GM18867 (cell line): ENCODE measurements at regions not wholly inside any gene's neighbourhood (a gene's known extent, or its start where the extent isn't known, plus 50 kb on each side); places are given as distances from the start of the nearest gene placed in this dataset.
"Not testable (repeated sequence)": the region's sequence is repeated elsewhere in the genome, so short reads cannot be mapped to it uniquely, and the experiment has no call there.

ENCODE experiments used
- ATAC-seq: cut with Tn5 transposase; IDR thresholded peaks from one replicate; pipeline ENCODE4 v1.9.1; 2021; ENCODE audit warnings: mild to moderate bottlenecking, moderate library complexity; ENCODE audit not compliant: unreplicated experiment

GRCh38 chr5:54825005-54825404 is 160.4 kb downstream of the ESM1 start:
- ATAC-seq: no peak

DNA sequence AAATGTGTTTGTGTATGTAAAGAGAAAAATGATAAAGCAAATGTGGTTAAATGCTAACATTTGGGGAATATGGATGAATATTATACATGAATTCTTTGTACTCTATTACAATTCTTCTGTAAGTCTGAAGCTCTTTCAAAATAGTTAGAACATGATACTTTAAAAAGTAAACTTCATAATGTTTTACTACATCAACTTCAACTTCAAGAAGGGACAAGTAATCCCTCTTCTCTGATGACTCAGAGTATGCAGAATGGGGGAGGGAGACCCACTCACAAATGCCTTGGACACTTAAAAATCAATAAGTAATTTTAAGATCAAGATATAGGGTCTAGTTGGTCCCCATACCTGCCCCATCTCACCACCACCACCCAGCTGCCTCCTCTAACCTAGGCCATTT is 162.4 kb downstream of the ESM1 start:
- ATAC-seq: no peak

DNA sequence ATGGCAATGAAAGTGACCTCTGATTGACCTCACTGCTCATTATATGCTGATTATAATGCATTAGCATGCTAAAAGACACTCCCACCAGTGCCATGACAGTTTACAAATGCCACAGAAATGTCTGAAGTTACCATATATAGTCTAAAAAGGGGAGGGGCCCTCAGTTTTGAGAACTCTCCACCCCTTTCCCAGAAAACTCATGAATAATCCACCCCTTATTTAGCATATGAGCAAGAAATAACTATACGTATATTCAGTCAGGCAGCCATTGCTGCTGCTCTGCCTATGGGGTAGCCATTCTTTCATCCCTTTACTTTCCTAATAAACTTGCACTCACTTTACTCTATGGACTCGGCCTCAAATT is 163.1 kb downstream of the ESM1 start:
- no peak for ATAC-seq

DNA sequence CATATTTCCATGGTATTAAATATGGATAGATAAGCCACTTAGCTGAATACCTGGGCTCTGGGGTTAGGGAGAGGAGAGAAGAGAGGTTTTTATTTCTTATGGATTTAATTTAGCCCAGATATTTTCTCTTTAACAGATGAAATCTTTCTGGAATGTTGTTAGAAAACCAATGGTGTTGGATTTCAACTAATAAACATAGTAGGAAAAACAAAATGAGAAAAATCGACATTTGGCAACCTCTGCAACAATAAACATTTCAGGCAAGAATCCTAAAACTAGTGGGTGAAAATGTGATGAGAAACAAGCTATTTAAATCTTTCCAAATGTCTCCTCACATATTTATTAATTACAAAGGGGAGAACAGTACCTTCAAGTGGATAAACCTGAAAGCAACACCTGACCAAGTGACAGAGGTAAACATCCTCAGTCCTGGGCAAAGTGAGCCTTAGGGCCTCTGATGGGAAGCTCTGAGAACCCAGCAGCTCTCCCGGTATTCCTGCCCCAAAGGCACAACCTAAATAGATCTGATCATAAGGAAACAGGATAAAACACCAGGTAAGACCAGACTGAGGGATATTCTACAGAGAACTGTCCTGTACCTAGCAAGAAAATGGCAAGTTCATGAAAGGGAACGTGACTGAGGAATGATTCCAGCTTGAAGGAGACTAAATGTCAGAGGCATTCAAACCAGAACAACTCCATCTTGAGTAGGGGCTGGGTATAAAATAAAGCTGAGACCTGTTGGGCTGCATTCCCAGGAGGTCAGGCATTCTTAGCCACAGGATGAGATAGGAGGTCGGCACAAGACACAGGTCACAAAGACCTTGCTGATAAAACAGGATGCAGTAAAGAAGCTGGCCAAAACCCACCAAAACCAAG is 163.7 kb downstream of the ESM1 start:
- ATAC-seq: no peak

GRCh38 chr5:54820346-54821134 is 164.9 kb downstream of the ESM1 start:
- ATAC-seq: no peak

DNA sequence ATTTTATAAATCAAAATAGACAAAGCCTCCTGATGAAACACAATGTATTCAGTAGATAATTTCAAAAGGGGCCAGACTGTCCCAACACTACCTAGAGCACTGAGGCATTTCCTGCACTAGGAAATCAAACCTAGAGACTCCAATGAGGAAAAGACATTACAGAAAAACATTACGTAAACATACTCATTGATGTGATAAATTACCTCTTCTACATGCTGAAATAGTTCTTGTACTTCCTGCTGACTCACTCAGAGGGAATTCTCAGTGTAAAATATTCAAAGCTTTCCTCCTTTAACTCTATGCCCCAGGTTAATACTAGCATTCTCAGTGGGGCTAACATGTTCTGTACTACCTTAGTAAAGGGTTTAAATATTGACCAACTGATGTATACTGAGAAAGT is 178.0 kb downstream of the ESM1 start:
- no peak for ATAC-seq

DNA sequence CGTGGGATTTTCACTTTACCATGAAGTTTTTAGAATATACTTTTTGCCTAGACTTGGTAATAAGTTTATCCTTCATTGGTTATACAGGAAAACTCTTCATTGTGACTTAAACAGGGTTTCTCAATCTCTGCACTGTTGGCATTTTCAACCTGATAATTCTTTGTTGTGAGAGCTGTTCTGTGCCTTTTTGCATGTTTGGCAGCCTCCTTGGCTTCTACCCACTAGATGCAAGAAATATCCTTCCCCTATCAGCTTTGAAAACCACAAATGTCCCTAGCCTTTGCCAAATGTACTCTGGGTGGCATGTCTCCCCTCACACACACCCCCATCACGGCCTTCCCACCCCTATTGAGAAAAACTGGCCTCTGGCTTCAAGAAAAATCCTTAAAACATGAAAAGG is 180.9 kb downstream of the ESM1 start:
- no peak for ATAC-seq

GRCh38 chr5:54804086-54804485 is 181.3 kb downstream of the ESM1 start:
- no peak for ATAC-seq

GRCh38 chr5:54803471-54804011 is 181.9 kb downstream of the ESM1 start:
- ATAC-seq: no peak

- peak; percentile 95 for ATAC-seq
Observed at GRCh38 chr5:54799645-54800044, 185.7 kb downstream of the ESM1 start.

GRCh38 chr5:54795777-54796176 is 189.6 kb downstream of the ESM1 start:
- no peak for ATAC-seq

DNA sequence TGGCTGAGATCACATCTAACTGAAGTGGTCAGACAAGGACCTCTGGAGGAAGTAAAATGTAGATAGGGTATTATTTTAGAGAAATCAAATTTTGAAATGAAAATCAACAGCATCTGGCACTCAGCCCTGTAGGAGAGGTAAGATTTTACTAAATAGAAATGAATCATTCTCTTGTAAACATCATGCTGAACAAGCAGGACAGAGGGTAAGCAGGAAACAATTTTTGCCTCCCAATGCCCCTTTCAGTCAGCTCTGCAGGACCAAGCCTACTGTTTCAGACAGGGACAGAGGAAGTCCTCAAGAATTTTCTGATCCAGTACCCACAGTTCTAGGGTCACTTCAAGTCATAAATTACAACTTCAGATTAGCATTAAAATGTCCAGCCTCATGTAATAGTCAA is 190.1 kb downstream of the ESM1 start:
- no peak for ATAC-seq

DNA sequence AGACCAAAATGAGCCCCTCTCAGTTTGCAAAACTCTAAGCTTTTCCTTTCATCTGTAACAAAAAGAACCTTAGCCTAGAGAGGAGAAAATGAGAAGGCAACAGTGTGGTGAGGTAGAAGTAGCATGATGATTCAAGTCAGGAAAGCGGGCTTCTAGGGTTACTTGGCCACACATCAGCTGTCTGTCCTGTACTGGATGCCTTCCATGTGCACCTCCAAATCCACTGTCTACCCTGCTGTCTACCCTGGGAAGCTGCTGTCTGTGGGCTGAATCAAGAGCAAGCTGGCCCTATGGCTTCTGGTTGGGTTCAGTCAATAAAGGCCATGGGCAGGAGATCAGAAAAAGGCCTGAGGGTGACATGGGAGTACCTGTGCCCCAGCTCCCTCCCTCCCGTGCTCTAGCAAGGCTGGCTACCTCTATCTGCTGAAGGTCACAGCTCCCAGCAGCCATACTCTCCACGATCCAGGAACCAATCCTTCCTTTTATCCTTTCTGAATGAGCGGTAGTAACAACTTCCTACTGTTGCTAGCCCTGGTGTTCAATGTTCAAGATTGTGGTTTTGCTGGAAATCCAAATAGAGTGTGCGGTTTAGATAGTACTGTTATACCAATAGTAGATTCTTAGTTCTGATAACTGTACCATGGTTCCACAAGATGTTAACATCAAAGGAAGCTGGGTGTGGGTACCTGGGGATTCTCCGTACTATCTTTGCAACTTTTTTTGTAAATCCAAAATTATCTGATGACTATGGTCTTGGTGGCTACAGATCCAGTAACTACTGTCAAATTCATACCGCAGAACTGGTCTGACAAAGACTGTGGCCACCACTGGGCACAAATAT is 191.0 kb downstream of the ESM1 start:
- ATAC-seq: no peak

DNA sequence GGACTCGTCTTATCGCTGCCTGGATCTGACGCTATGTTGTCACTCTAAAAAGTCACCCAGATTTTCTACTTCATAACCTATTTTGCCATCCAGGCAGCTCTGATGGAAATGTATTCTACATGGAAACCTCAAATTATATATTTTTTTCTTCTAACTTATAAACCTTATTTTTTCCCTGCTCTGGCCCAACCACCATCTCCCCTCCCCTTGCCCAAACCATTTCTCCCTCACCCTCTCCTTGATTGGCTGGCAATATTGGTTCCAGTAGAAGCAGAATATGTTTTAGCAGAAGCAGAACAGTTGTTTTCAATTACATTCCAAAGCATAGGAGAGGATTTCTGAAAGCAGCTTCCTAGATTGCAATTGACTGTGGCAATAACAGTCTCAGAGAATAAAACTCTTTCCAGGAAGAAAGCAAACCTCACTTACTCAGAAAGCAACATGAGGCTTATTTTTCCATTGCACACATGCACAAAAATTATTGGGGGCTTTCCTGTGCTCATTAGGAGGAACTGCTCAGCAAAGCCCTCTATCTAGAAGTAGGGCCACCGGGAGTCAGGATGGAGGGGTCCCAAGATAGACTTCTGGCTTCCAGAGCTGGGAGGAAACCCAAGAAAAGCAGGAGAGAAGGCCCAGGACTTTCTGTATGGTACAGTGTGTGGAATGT is 191.8 kb downstream of the ESM1 start:
- no peak for ATAC-seq

- no peak for ATAC-seq
Observed at GRCh38 chr5:54792611-54793404, 192.6 kb downstream of the ESM1 start.

GRCh38 chr5:54787910-54788309 is 197.5 kb downstream of the ESM1 start:
- not testable (repeated sequence) for ATAC-seq

GRCh38 chr5:54785729-54786591 is 199.4 kb downstream of the ESM1 start:
- peak; percentile 83 for ATAC-seq

DNA sequence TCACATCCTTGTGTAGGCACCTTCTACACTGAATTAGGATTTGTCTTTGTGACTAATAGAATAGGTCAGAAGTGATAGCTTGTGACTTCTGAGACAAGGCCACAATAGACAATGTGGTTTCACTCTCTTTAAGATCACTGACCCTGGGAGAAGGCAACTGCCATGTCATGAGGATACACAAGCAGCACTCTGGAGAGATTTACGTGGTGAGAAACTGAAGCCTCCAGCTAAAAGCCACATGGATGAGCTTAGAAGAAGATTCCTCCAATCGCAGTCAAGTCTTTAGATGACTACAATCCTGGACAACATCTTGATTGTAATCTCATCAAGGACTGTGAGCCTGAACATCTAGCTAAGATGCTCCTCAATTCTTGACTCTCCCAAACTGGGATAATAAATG is 206.6 kb downstream of the ESM1 start:
- no peak for ATAC-seq

DNA sequence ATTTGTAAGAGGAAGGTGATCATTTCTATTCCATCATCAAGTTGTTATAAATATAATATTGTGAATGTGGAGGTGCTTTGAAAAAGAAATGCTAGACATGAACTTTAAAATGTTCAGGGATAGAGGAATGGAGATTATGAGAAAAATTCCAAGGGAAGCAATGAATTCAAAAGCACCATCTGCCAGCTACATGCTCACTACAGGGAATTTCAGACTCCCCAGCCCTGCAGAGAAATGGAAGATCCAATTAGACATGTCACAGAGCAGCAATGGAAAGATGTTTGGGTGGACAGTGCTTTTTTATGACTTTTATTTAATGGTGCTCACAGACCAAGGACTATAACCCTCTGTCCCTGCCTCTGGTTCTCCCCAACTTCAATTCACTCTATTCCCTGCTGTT is 209.7 kb downstream of the ESM1 start:
- ATAC-seq: no peak
